ENCODE measurements at regions not wholly inside any gene's neighbourhood (a gene's known extent, or its start where the extent isn't known, plus 50 kb on each side); places are given as distances from the start of the nearest gene placed in this dataset.
A peak's percentile ranks its signal among the peaks of the same experiment; 100 is the strongest.

- Histone ChIP-seq H3K27me3 (ENCODE audit: low read length) (no peaks in the 10 kb centered on the region), H4K20me1 (ENCODE audit: low read length) (no peaks in the 10 kb centered on the region), H2AFZ (ENCODE audit: low read length) (no peak overlapping the region), H3F3A (ENCODE audit: low read length, unreplicated experiment) (no peaks in the 10 kb centered on the region), H3K79me2 (ENCODE audit: low read length) (no peaks in the 10 kb centered on the region), H3K4me1 (ENCODE audit: insufficient read depth, low read length) (peaks cover 6% of the 10 kb centered on the region), H3K27ac (ENCODE audit: low read length) (no peak overlapping the region), H3K9me2 (replicated peaks; ENCODE audit: low read length) (no peaks in the 10 kb centered on the region), H3K36me3 (ENCODE audit: low read depth, low read length) (no peaks in the 10 kb centered on the region), H3K4me3 (ENCODE audit: low read length) (no peak overlapping the region), H3K4me2 (ENCODE audit: low read length) (no peak overlapping the region), H3K9ac (ENCODE audit: low read length) (no peak overlapping the region), H3K9me3 (ENCODE audit: low read length) (no peaks in the 10 kb centered on the region)
- no TSS peak for BruUV-seq (replicated peaks)
- peak; percentile 39 for DNase-seq
- TF ChIP-seq EZH2phosphoT487 (IDR thresholded peaks at IDR 0.05; ENCODE audit: borderline replicate concordance, low read length) (no peak), EZH2 (IDR thresholded peaks at IDR 0.05; ENCODE audit: low read length, unreplicated experiment) (no peak), CTCF (conservative IDR thresholded peaks at IDR 0.05; ENCODE audit: low read depth, low read length) (no peak)
- ChIA-PET POLR2A (ENCODE audit: unreplicated experiment) (no interaction called here), CTCF (interaction anchor here (0.5 kb wide), 1 partner anchor 683 kb away, joined by 3 read pairs; no protein-coding TSS in a partner anchor)
- intact Hi-C loops (cut with micrococcal nuclease), result no loop called here
- peak; percentile 61; the same call in 1 of the 2 replicates for ATAC-seq
Measured at GRCh38 chr12:75578546-75578945, 67.1 kb upstream of the KRR1 start.

GRCh38 chr12:75577812-75578211 lies 66.4 kb upstream of the KRR1 start:
- peaks cover 6% of the 10 kb centered on the region for H3K4me1 ChIP-seq (ENCODE audit: insufficient read depth, low read length)
- intact Hi-C loops (cut with micrococcal nuclease), result no loop called here
- no peak for DNase-seq
- H3K4me3 ChIP-seq (ENCODE audit: low read length), result no peak overlapping the region
- H3K9ac ChIP-seq (ENCODE audit: low read length), result no peak overlapping the region
- H2AFZ ChIP-seq (ENCODE audit: low read length), result no peak overlapping the region
- ChIA-PET POLR2A (ENCODE audit: unreplicated experiment) (no interaction called here), CTCF (interaction anchor here (0.6 kb wide), 1 partner anchor 879 kb away, joined by 3 read pairs; no protein-coding TSS in a partner anchor)
- H3K27ac ChIP-seq (ENCODE audit: low read length), result no peak overlapping the region
- no peaks in the 10 kb centered on the region for H3K9me2 ChIP-seq (replicated peaks; ENCODE audit: low read length)
- H3K27me3 ChIP-seq (ENCODE audit: low read length), result no peaks in the 10 kb centered on the region
- H3K79me2 ChIP-seq (ENCODE audit: low read length), result no peaks in the 10 kb centered on the region
- no peaks in the 10 kb centered on the region for H3F3A ChIP-seq (ENCODE audit: low read length, unreplicated experiment)
- H3K9me3 ChIP-seq (ENCODE audit: low read length), result no peaks in the 10 kb centered on the region
- H3K36me3 ChIP-seq (ENCODE audit: low read depth, low read length), result no peaks in the 10 kb centered on the region
- no TSS peak for BruUV-seq (replicated peaks)
- TF ChIP-seq EZH2phosphoT487 (IDR thresholded peaks at IDR 0.05; ENCODE audit: borderline replicate concordance, low read length), result no peak
- no peak for TF ChIP-seq CTCF (conservative IDR thresholded peaks at IDR 0.05; ENCODE audit: low read depth, low read length)
- no peak for TF ChIP-seq EZH2 (IDR thresholded peaks at IDR 0.05; ENCODE audit: low read length, unreplicated experiment)
- ATAC-seq, result no peak
- H4K20me1 ChIP-seq (ENCODE audit: low read length), result no peaks in the 10 kb centered on the region
- H3K4me2 ChIP-seq (ENCODE audit: low read length), result no peak overlapping the region

- H3F3A ChIP-seq (ENCODE audit: low read length, unreplicated experiment), result no peaks in the 10 kb centered on the region
- ATAC-seq (no peak), DNase-seq (no peak)
- H3K4me3 ChIP-seq (ENCODE audit: low read length), result no peak overlapping the region
- ChIA-PET CTCF (no interaction called here), POLR2A (ENCODE audit: unreplicated experiment) (no interaction called here)
- TF ChIP-seq EZH2phosphoT487 (IDR thresholded peaks at IDR 0.05; ENCODE audit: borderline replicate concordance, low read length) (no peak), CTCF (conservative IDR thresholded peaks at IDR 0.05; ENCODE audit: low read depth, low read length) (no peak), EZH2 (IDR thresholded peaks at IDR 0.05; ENCODE audit: low read length, unreplicated experiment) (no peak)
- no TSS peak for BruUV-seq (replicated peaks)
- no peaks in the 10 kb centered on the region for H3K36me3 ChIP-seq (ENCODE audit: low read depth, low read length)
- H3K79me2 ChIP-seq (ENCODE audit: low read length), result no peaks in the 10 kb centered on the region
- no peak overlapping the region for H2AFZ ChIP-seq (ENCODE audit: low read length)
- peaks cover 5% of the 10 kb centered on the region; the same call in 1 of the 2 replicates for H3K9me3 ChIP-seq (ENCODE audit: low read length)
- no peak overlapping the region for H3K27ac ChIP-seq (ENCODE audit: low read length)
- no peaks in the 10 kb centered on the region for H3K4me1 ChIP-seq (ENCODE audit: insufficient read depth, low read length)
- H4K20me1 ChIP-seq (ENCODE audit: low read length), result no peaks in the 10 kb centered on the region
- H3K4me2 ChIP-seq (ENCODE audit: low read length), result no peak overlapping the region
- intact Hi-C loops (cut with micrococcal nuclease), result no loop called here
- H3K27me3 ChIP-seq (ENCODE audit: low read length), result no peaks in the 10 kb centered on the region
- H3K9me2 ChIP-seq (replicated peaks; ENCODE audit: low read length), result no peaks in the 10 kb centered on the region
- no peak overlapping the region for H3K9ac ChIP-seq (ENCODE audit: low read length)
Measured at GRCh38 chr12:75571656-75572205, 60.3 kb upstream of the KRR1 start.

Data from PC-3 (cell line).